SK-N-SH treated with all-trans-retinoic acid at 6 μM for 48 hours (cell line): ENCODE measurements at regions not wholly inside any gene's neighbourhood (a gene's known extent, or its start where the extent isn't known, plus 50 kb on each side); places are given as distances from the start of the nearest gene placed in this dataset.

Source experiments
- BACH2 ChIP-seq: fragments of 250-450 bp; sonication (Bioruptor Pico); IDR thresholded peaks from 2 replicates; pipeline ENCODE4 v1.9.0; 2021; ENCODE audit warnings: mild to moderate bottlenecking, borderline replicate concordance
- CREB5 ChIP-seq: fragments of 250-450 bp; sonication (Bioruptor Pico); IDR thresholded peaks from 2 replicates; pipeline ENCODE4 v1.5.1; 2020; ENCODE audit warnings: low read depth, mild to moderate bottlenecking, moderate library complexity
- RARB ChIP-seq: fragments of 250-450 bp; sonication (Bioruptor Pico); IDR thresholded peaks from 2 replicates; pipeline ENCODE4 v1.8.0; 2021; ENCODE audit warnings: mild to moderate bottlenecking, moderate library complexity
- ZFP30 ChIP-seq: fragments of 450-650 bp; formaldehyde crosslinking; IDR thresholded peaks from 2 replicates; pipeline ENCODE4 v1.5.0; 2022; ENCODE audit warnings: mild to moderate bottlenecking, moderate library complexity

DNA sequence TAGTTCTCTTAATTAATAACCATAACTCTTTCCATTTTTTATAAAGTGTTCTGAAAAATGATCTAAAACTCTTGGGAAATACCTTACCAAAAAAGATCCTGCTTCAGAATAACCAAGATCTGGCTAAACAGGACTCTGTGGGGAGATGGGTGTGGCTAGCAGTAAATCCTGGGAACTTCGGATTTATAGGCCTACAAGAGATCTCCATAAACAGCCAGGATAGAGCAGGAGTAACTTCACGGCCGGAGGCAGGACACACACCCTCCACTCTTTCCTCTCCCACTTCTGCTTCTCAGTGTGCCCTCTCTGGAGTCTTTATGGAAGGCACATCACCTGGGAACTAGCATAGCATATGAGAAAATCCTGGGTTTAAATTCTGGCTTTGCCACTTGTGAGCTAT is 309.4 kb upstream of the SOX2 start:
- no peak for TF ChIP-seq ZFP30 (CRISPR knock-in tag)
- TF ChIP-seq BACH2 (CRISPR knock-in tag), result no peak
- no peak for TF ChIP-seq RARB (CRISPR knock-in tag)
- TF ChIP-seq CREB5 (CRISPR knock-in tag), result no peak
